ENCODE measurements at regions not wholly inside any gene's neighbourhood (a gene's known extent, or its start where the extent isn't known, plus 50 kb on each side); places are given as distances from the start of the nearest gene placed in this dataset.

DNA sequence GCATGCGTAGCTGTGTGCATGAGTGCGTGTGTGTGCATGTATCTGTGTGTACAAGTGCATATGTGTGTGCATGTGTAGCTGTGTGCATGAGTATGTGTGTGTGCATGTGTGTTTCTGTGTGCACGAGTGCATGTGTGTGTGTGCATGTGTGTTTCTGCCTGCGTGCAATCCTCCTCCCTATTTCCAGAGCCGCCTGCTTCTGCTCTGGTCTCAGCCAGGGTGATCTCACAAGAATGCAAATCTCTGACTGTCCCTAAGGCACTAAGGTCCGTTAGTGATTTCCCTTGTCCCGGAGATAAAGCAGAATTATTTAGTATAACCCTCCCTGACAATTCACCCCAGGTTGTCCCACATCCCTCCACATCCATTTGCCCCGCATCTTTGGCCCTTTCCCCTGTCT is 530.3 kb downstream of the TCERG1L start:
- TF ChIP-seq POLR2A (IDR thresholded peaks at IDR 0.05; ENCODE audit: low read depth, low read length) (no peak), POLR2AphosphoS5 (IDR thresholded peaks at IDR 0.05; ENCODE audit: low read depth, low read length) (no peak), PAX5 (IDR thresholded peaks at IDR 0.05; ENCODE audit: insufficient read depth, low read length, severe bottlenecking) (no peak)
